K562 (cell line): ENCODE measurements at regions not wholly inside any gene's neighbourhood (a gene's known extent, or its start where the extent isn't known, plus 50 kb on each side); places are given as distances from the start of the nearest gene placed in this dataset.

Experiments
- FOXP1 ChIP-seq: sonication (generic); formaldehyde crosslinking; IDR thresholded peaks from 2 replicates; pipeline ENCODE4 v1.8.0; 2022; ENCODE audit warnings: mild to moderate bottlenecking, missing genetic modification reagents
- L3MBTL2 ChIP-seq: fragments of 450-650 bp; IDR thresholded peaks from 2 replicates; pipeline ENCODE4 v1.6.1; 2016; ENCODE audit warnings: mild to moderate bottlenecking, moderate library complexity
- TF ChIP-seq, protein P1 (sequence below), 2 experiments: fragments of 450-650 bp in 1 of 2; sonication (generic) in 1 of 2; formaldehyde crosslinking in 1 of 2; IDR thresholded peaks; 2 replicates each; pipeline versions ENCODE4 v1.7.1 to v1.9.0; 2016 to 2022; ENCODE audit warnings: inconsistent platforms in 1 of 2, mild to moderate bottlenecking in 1 of 2, missing genetic modification reagents in 1 of 2

DNA sequence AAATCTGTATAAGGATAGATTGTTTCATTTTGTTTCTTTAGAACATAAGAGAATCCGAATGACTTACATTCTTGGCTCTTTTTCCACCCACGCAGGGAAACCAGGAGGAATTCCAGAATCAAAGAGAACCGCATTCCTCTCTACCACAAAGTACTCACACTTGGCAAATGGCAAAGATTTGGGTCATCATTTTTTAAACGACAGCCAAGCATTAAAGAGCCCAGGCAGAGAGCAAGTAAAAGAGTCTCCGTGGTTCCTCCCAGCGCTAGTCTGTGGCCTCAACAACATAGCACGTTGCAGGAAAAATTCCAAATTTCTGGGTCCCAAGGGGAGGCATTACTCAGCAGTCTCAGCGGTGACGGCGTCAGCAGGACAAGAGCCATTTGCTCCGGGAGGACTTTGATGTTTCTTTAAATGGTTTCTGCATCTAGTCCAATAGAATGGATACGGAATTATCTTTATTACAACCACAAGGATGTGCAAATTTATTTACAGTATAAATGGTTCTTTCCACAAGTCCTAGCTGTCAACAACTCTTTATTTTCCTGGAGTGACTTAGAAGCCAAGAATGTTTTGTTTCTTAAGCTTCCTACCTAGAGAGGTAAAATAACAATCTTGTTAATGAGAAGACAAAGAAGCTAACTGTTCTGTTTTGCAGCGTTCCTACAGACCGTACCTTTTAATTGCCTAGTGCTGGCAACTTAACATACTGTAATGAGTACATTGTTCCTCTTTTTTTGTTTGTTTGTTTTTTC, 232.5 kb downstream of the SKIDA1 start (continued):
- TF ChIP-seq, protein P1, sequence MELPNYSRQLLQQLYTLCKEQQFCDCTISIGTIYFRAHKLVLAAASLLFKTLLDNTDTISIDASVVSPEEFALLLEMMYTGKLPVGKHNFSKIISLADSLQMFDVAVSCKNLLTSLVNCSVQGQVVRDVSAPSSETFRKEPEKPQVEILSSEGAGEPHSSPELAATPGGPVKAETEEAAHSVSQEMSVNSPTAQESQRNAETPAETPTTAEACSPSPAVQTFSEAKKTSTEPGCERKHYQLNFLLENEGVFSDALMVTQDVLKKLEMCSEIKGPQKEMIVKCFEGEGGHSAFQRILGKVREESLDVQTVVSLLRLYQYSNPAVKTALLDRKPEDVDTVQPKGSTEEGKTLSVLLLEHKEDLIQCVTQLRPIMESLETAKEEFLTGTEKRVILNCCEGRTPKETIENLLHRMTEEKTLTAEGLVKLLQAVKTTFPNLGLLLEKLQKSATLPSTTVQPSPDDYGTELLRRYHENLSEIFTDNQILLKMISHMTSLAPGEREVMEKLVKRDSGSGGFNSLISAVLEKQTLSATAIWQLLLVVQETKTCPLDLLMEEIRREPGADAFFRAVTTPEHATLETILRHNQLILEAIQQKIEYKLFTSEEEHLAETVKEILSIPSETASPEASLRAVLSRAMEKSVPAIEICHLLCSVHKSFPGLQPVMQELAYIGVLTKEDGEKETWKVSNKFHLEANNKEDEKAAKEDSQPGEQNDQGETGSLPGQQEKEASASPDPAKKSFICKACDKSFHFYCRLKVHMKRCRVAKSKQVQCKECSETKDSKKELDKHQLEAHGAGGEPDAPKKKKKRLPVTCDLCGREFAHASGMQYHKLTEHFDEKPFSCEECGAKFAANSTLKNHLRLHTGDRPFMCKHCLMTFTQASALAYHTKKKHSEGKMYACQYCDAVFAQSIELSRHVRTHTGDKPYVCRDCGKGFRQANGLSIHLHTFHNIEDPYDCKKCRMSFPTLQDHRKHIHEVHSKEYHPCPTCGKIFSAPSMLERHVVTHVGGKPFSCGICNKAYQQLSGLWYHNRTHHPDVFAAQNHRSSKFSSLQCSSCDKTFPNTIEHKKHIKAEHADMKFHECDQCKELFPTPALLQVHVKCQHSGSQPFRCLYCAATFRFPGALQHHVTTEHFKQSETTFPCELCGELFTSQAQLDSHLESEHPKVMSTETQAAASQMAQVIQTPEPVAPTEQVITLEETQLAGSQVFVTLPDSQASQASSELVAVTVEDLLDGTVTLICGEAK (IDR thresholded peaks at IDR 0.05): 0 out of 2 replicates have a peak, but pooled peaks have one; percentile 19
- TF ChIP-seq, protein P1 (CRISPR knock-in tag; IDR thresholded peaks at IDR 0.05): no peak
- TF ChIP-seq L3MBTL2 (peak; percentile 29; the same call in 1 of the 2 replicates), FOXP1 (no peak)
